ENCODE measurements at regions not wholly inside any gene's neighbourhood (a gene's known extent, or its start where the extent isn't known, plus 50 kb on each side); places are given as distances from the start of the nearest gene placed in this dataset.

DNA sequence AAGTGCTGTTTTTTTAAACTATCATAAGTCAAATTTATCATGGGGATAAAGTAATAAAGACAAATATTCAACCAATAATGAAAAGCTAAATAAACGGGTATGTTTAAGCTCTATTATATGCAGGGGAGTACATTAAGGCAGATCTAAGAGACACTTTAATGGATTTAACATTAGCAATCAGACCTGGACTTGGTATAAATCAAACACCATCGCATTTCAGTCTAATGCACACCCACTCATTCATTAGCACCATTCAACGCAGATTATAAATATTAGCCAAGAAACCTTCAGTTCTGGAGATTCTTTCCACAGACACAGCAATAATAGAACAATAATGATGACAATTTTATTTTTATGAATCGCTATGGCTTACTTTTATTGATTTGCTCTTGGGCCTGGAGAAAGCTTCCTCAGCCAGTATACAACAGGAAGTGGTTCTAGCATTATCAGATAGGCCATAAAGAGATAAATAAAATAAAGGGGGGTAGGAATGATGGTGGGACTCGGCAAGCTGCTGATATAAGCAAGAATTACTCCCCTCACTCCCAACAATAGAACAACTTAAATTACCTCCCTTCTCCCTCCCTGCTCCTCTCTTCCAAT, 172.2 kb downstream of the PSAT1 start:
- no peaks in the 10 kb centered on the region for H3K36me3 ChIP-seq (ENCODE audit: control insufficient read depth in 2 of 2, extremely low read depth in 1 of 2, insufficient read depth in 1 of 2, low read length in 1 of 2)
- no peaks in the 10 kb centered on the region for H3K9me3 ChIP-seq
- peaks cover 10 to 22% of the 10 kb centered on the region in 2 donors for H3K27me3 Mint-ChIP-seq
- POLR2A ChIA-PET, result interaction anchor here in 1 of 2 donors (0.6 kb wide), 1 partner anchor 303 kb away, joined by 5 read pairs; no protein-coding TSS in a partner anchor
- H3K27ac ChIP-seq (ENCODE audit: low read length), result no peak overlapping the region
- H3K4me3 Mint-ChIP-seq, result no peak overlapping the region
- H3K27me3 ChIP-seq (replicated peaks in 1 of 2; ENCODE audit: control insufficient read depth in 2 of 2, extremely low read depth in 1 of 2, insufficient read depth in 2 of 2, low read length in 1 of 2), result no peaks in the 10 kb centered on the region
- H3K4me1 ChIP-seq (ENCODE audit: control insufficient read depth in 1 of 2, extremely low read depth in 1 of 2, insufficient read depth in 2 of 2, low read length in 2 of 2), result no peaks in the 10 kb centered on the region
- H3K4me1 Mint-ChIP-seq, result no peaks in the 10 kb centered on the region
- no peak overlapping the region for H3K4me3 ChIP-seq (ENCODE audit: control insufficient read depth in 1 of 2, extremely low read depth in 1 of 2, low read length in 1 of 2)
- no peaks in the 10 kb centered on the region for H3K9me3 Mint-ChIP-seq
- CTCF ChIA-PET, result no interaction called here
- no peak overlapping the region for H3K27ac Mint-ChIP-seq
- WGBS (ENCODE audit: insufficient coverage), result no CpG with 5 or more reads among the region's 5 CpGs
- no peaks in the 10 kb centered on the region for H3K36me3 Mint-ChIP-seq
- DNase-seq (no peak), ATAC-seq (replicated peaks in 1 of 4) (no peak)

- H3K27ac Mint-ChIP-seq, result no peak overlapping the region
- H3K36me3 ChIP-seq (ENCODE audit: control insufficient read depth in 2 of 2, extremely low read depth in 1 of 2, insufficient read depth in 1 of 2, low read length in 1 of 2), result no peaks in the 10 kb centered on the region
- H3K4me3 ChIP-seq (ENCODE audit: control insufficient read depth in 1 of 2, extremely low read depth in 1 of 2, low read length in 1 of 2), result no peak overlapping the region
- H3K9me3 ChIP-seq, result no peaks in the 10 kb centered on the region
- peaks cover 10 to 22% of the 10 kb centered on the region in 2 donors for H3K27me3 Mint-ChIP-seq
- H3K27me3 ChIP-seq (replicated peaks in 1 of 2; ENCODE audit: control insufficient read depth in 2 of 2, extremely low read depth in 1 of 2, insufficient read depth in 2 of 2, low read length in 1 of 2), result no peaks in the 10 kb centered on the region
- H3K36me3 Mint-ChIP-seq, result no peaks in the 10 kb centered on the region
- H3K4me1 Mint-ChIP-seq, result no peaks in the 10 kb centered on the region
- ATAC-seq (replicated peaks in 1 of 4) (no peak), DNase-seq (no peak)
- no peak overlapping the region for H3K4me3 Mint-ChIP-seq
- no peaks in the 10 kb centered on the region for H3K4me1 ChIP-seq (ENCODE audit: control insufficient read depth in 1 of 2, extremely low read depth in 1 of 2, insufficient read depth in 2 of 2, low read length in 2 of 2)
- POLR2A ChIA-PET, result no interaction called here
- no peak overlapping the region for H3K27ac ChIP-seq (ENCODE audit: low read length)
- CTCF ChIA-PET, result interaction anchor here in 1 of 2 donors (0.6 kb wide), 1 partner anchor 33 kb away, joined by 5 read pairs; no protein-coding TSS in a partner anchor
- no peaks in the 10 kb centered on the region for H3K9me3 Mint-ChIP-seq
These were observed 173.3 kb downstream of the PSAT1 start for GRCh38 chr9:78470216-78470615.

DNA sequence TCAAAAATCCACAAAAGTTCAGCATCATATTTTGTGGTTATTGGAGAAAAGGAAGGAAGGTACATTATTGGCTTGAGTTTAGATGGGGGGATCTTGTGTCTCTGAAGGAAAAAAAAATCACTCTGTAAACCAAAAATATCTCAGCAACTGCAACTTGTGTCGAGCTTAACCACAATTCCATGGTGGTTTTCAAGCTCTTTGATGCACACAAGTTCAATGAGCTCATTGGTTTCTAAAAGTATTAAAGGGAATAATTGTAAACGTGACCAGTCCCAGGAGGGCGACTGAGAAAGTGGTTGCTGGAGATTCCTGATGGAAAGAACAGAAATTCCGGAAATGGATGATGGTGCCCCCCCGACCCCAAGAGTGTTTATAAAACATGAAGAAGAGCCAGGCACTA, 173.8 kb downstream of the PSAT1 start:
- Mint-ChIP-seq H3K4me3 (no peak overlapping the region), H3K4me1 (no peaks in the 10 kb centered on the region), H3K27ac (no peak overlapping the region), H3K27me3 (peaks cover 10 to 22% of the 10 kb centered on the region in 2 donors), H3K9me3 (no peaks in the 10 kb centered on the region), H3K36me3 (no peaks in the 10 kb centered on the region)
- Histone ChIP-seq H3K9me3 (no peaks in the 10 kb centered on the region), H3K27ac (ENCODE audit: low read length) (no peak overlapping the region), H3K27me3 (replicated peaks in 1 of 2; ENCODE audit: control insufficient read depth in 2 of 2, extremely low read depth in 1 of 2, insufficient read depth in 2 of 2, low read length in 1 of 2) (no peaks in the 10 kb centered on the region), H3K4me3 (ENCODE audit: control insufficient read depth in 1 of 2, extremely low read depth in 1 of 2, low read length in 1 of 2) (no peak overlapping the region), H3K4me1 (ENCODE audit: control insufficient read depth in 1 of 2, extremely low read depth in 1 of 2, insufficient read depth in 2 of 2, low read length in 2 of 2) (no peaks in the 10 kb centered on the region), H3K36me3 (ENCODE audit: control insufficient read depth in 2 of 2, extremely low read depth in 1 of 2, insufficient read depth in 1 of 2, low read length in 1 of 2) (no peaks in the 10 kb centered on the region)
- CTCF ChIA-PET, result interaction anchor here in 1 of 2 donors (0.6 kb wide), 1 partner anchor 32 kb away, joined by 5 read pairs; no protein-coding TSS in a partner anchor
- POLR2A ChIA-PET, result no interaction called here
- WGBS (ENCODE audit: insufficient coverage), result 47% methylated on average over 3 of the region's 5 CpGs
- DNase-seq (no peak), ATAC-seq (replicated peaks in 1 of 4) (no peak)

- H3K27me3 ChIP-seq (replicated peaks in 1 of 2; ENCODE audit: control insufficient read depth in 2 of 2, extremely low read depth in 1 of 2, insufficient read depth in 2 of 2, low read length in 1 of 2), result no peaks in the 10 kb centered on the region
- ChIA-PET CTCF (no interaction called here), POLR2A (no interaction called here)
- Mint-ChIP-seq H3K4me3 (no peak overlapping the region), H3K27me3 (peaks cover 10 to 17% of the 10 kb centered on the region in 2 donors), H3K9me3 (no peaks in the 10 kb centered on the region), H3K27ac (no peak overlapping the region), H3K36me3 (no peaks in the 10 kb centered on the region), H3K4me1 (no peaks in the 10 kb centered on the region)
- DNase-seq, result no peak
- H3K36me3 ChIP-seq (ENCODE audit: control insufficient read depth in 2 of 2, extremely low read depth in 1 of 2, insufficient read depth in 1 of 2, low read length in 1 of 2), result no peaks in the 10 kb centered on the region
- WGBS (ENCODE audit: insufficient coverage), result no CpG with 5 or more reads among the region's 3 CpGs
- H3K27ac ChIP-seq (ENCODE audit: low read length), result no peak overlapping the region
- no peaks in the 10 kb centered on the region for H3K9me3 ChIP-seq
- H3K4me1 ChIP-seq (ENCODE audit: control insufficient read depth in 1 of 2, extremely low read depth in 1 of 2, insufficient read depth in 2 of 2, low read length in 2 of 2), result no peaks in the 10 kb centered on the region
- no peak overlapping the region for H3K4me3 ChIP-seq (ENCODE audit: control insufficient read depth in 1 of 2, extremely low read depth in 1 of 2, low read length in 1 of 2)
- ATAC-seq (replicated peaks in 1 of 4), result no peak
These were observed 175.2 kb downstream of the PSAT1 start for GRCh38 chr9:78472111-78472510.

DNA sequence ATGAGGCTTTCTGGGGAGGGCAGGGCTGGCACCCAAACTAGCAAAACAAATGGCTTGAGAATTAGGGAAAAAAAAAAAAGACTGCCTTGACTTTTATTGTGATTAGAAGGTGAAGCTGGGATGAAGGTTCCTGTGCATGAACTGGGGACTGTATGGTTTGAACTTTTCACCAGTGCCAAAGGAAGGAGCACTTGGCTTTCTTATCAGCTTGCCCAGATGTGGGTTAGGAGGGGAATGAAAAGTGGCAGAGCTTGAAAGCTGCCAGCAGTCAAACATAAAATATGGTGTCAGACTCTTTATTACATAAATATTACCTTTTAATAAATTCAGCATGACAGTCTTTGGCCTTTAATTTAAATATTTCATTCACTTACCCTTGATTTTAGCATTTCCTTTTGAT, 182.5 kb downstream of the PSAT1 start:
- Histone ChIP-seq H3K4me1 (ENCODE audit: control insufficient read depth in 1 of 2, extremely low read depth in 1 of 2, insufficient read depth in 2 of 2, low read length in 2 of 2) (no peaks in the 10 kb centered on the region), H3K9me3 (no peaks in the 10 kb centered on the region), H3K4me3 (ENCODE audit: control insufficient read depth in 1 of 2, extremely low read depth in 1 of 2, low read length in 1 of 2) (no peak overlapping the region), H3K27ac (ENCODE audit: low read length) (no peak overlapping the region), H3K27me3 (replicated peaks in 1 of 2; ENCODE audit: control insufficient read depth in 2 of 2, extremely low read depth in 1 of 2, insufficient read depth in 2 of 2, low read length in 1 of 2) (no peaks in the 10 kb centered on the region), H3K36me3 (ENCODE audit: control insufficient read depth in 2 of 2, extremely low read depth in 1 of 2, insufficient read depth in 1 of 2, low read length in 1 of 2) (no peaks in the 10 kb centered on the region)
- no peak for ATAC-seq (replicated peaks in 1 of 4)
- POLR2A ChIA-PET, result no interaction called here
- no peak overlapping the region for H3K4me3 Mint-ChIP-seq
- no peaks in the 10 kb centered on the region for H3K36me3 Mint-ChIP-seq
- DNase-seq, result no peak
- peaks cover 7 to 21% (median 11%) of the 10 kb centered on the region in 3 donors for H3K9me3 Mint-ChIP-seq
- H3K27ac Mint-ChIP-seq, result no peak overlapping the region
- H3K4me1 Mint-ChIP-seq, result no peaks in the 10 kb centered on the region
- peaks cover 3 to 12% of the 10 kb centered on the region in 2 donors for H3K27me3 Mint-ChIP-seq
- CTCF ChIA-PET, result no interaction called here

GRCh38 chr9:78486661-78487060, 189.7 kb downstream of the PSAT1 start:
- H3K27me3 ChIP-seq (replicated peaks in 1 of 2; ENCODE audit: control insufficient read depth in 2 of 2, extremely low read depth in 1 of 2, insufficient read depth in 2 of 2, low read length in 1 of 2), result no peaks in the 10 kb centered on the region
- Mint-ChIP-seq H3K27ac (no peak overlapping the region), H3K4me1 (no peaks in the 10 kb centered on the region), H3K36me3 (no peaks in the 10 kb centered on the region), H3K9me3 (peaks cover 3 to 12% (median 9%) of the 10 kb centered on the region in 3 donors), H3K4me3 (no peak overlapping the region), H3K27me3 (peaks cover 2 to 6% of the 10 kb centered on the region in 2 donors)
- CTCF ChIA-PET, result interaction anchor here in 1 of 2 donors (0.6 kb wide), 2 partner anchors 19 to 1626 kb away, joined by 3 read pairs; no protein-coding TSS in a partner anchor
- H3K9me3 ChIP-seq, result no peaks in the 10 kb centered on the region
- WGBS (ENCODE audit: insufficient coverage), result 50% methylated on average over 1 of the region's 2 CpGs
- ATAC-seq (replicated peaks in 1 of 4) (no peak), DNase-seq (no peak)
- H3K4me3 ChIP-seq (ENCODE audit: control insufficient read depth in 1 of 2, extremely low read depth in 1 of 2, low read length in 1 of 2), result no peak overlapping the region
- POLR2A ChIA-PET, result no interaction called here
- no peaks in the 10 kb centered on the region for H3K36me3 ChIP-seq (ENCODE audit: control insufficient read depth in 2 of 2, extremely low read depth in 1 of 2, insufficient read depth in 1 of 2, low read length in 1 of 2)
- no peak overlapping the region for H3K27ac ChIP-seq (ENCODE audit: low read length)
- no peaks in the 10 kb centered on the region for H3K4me1 ChIP-seq (ENCODE audit: control insufficient read depth in 1 of 2, extremely low read depth in 1 of 2, insufficient read depth in 2 of 2, low read length in 2 of 2)

DNA sequence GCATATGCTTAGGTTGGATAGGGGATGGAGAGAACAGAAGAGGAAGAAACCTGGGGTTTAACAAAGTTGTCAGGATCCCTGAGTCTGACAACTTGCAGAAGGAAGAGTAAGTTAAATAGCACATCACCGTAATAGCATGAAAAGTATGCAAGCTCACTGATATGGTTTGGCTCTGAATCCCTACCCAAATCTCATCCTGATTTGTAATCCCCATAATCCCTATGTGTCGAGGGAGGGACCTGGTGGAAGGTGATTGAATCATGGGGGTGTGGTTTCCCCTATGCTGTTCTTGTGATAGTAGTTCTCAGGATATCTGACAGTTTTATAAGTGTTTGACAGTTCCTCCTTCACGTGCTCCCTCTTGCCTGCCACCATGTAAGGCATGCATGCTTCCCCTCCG, 193.3 kb downstream of the PSAT1 start:
- POLR2A ChIA-PET, result no interaction called here
- peaks cover 2 to 8% of the 10 kb centered on the region in 2 donors for H3K27me3 Mint-ChIP-seq
- H3K36me3 Mint-ChIP-seq, result no peaks in the 10 kb centered on the region
- H3K4me1 ChIP-seq (ENCODE audit: control insufficient read depth in 1 of 2, extremely low read depth in 1 of 2, insufficient read depth in 2 of 2, low read length in 2 of 2), result no peaks in the 10 kb centered on the region
- H3K36me3 ChIP-seq (ENCODE audit: control insufficient read depth in 2 of 2, extremely low read depth in 1 of 2, insufficient read depth in 1 of 2, low read length in 1 of 2), result no peaks in the 10 kb centered on the region
- CTCF ChIA-PET, result no interaction called here
- no peaks in the 10 kb centered on the region for H3K9me3 ChIP-seq
- no peaks in the 10 kb centered on the region for H3K9me3 Mint-ChIP-seq
- DNase-seq (no peak), ATAC-seq (replicated peaks in 1 of 4) (no peak)
- H3K4me3 ChIP-seq (ENCODE audit: control insufficient read depth in 1 of 2, extremely low read depth in 1 of 2, low read length in 1 of 2), result no peak overlapping the region
- no peaks in the 10 kb centered on the region for H3K27me3 ChIP-seq (replicated peaks in 1 of 2; ENCODE audit: control insufficient read depth in 2 of 2, extremely low read depth in 1 of 2, insufficient read depth in 2 of 2, low read length in 1 of 2)
- no peak overlapping the region for H3K4me3 Mint-ChIP-seq
- 65% methylated on average over 2 of the region's 4 CpGs for WGBS (ENCODE audit: insufficient coverage)
- no peak overlapping the region for H3K27ac ChIP-seq (ENCODE audit: low read length)
- no peak overlapping the region for H3K27ac Mint-ChIP-seq
- no peaks in the 10 kb centered on the region for H3K4me1 Mint-ChIP-seq

All from T-cell (primary cell).